Stimulated activated memory B cell treated with anti-CD40 and anti-IgM and Interleukin-4, amounts not matched to agents 10 μg/mL and 1 μg/mL and 100 μg/mL, for 72 hours (primary cell): ENCODE measurements at regions not wholly inside any gene's neighbourhood (a gene's known extent, or its start where the extent isn't known, plus 50 kb on each side); places are given as distances from the start of the nearest gene placed in this dataset.

Experiments used
- ATAC-seq: fragments of 150-1000 bp; cut with Tn5 transposase; 2 replicates; pipeline ENCODE4 v1.10.0; 2021
- H3K27ac Mint-ChIP-seq: one replicate; pipeline ENCODE4 v1.8.0; 2022; ENCODE audit warnings: mild to moderate bottlenecking, mixed read lengths
- H3K27me3 Mint-ChIP-seq: one replicate; pipeline ENCODE4 v1.8.0; 2022; ENCODE audit warnings: mixed read lengths
- H3K36me3 Mint-ChIP-seq: one replicate; pipeline ENCODE4 v1.8.0; 2022; ENCODE audit warnings: mixed read lengths
- H3K4me1 Mint-ChIP-seq: one replicate; pipeline ENCODE4 v1.8.0; 2022; ENCODE audit warnings: mixed read lengths
- H3K4me3 Mint-ChIP-seq: one replicate; pipeline ENCODE4 v1.8.0; 2022; ENCODE audit warnings: mild to moderate bottlenecking, moderate library complexity, mixed read lengths
- H3K9me3 Mint-ChIP-seq: one replicate; pipeline ENCODE4 v1.8.0; 2022; ENCODE audit warnings: mixed read lengths

GRCh38 chr1:227378871-227379554 is 60.7 kb upstream of the CDC42BPA start:
- Mint-ChIP-seq H3K4me1 (no peaks in the 10 kb centered on the region), H3K9me3 (peaks cover 5% of the 10 kb centered on the region), H3K4me3 (no peak overlapping the region), H3K36me3 (no peaks in the 10 kb centered on the region), H3K27ac (no peak overlapping the region), H3K27me3 (peaks cover 51% of the 10 kb centered on the region)
- ATAC-seq: no peak

- Mint-ChIP-seq H3K36me3 (no peaks in the 10 kb centered on the region), H3K27ac (no peak overlapping the region), H3K9me3 (peaks cover 5% of the 10 kb centered on the region), H3K4me3 (no peak overlapping the region), H3K27me3 (peaks cover 43% of the 10 kb centered on the region), H3K4me1 (no peaks in the 10 kb centered on the region)
- ATAC-seq: no peak
Observed at GRCh38 chr1:227378181-227378580, 59.9 kb upstream of the CDC42BPA start.

DNA sequence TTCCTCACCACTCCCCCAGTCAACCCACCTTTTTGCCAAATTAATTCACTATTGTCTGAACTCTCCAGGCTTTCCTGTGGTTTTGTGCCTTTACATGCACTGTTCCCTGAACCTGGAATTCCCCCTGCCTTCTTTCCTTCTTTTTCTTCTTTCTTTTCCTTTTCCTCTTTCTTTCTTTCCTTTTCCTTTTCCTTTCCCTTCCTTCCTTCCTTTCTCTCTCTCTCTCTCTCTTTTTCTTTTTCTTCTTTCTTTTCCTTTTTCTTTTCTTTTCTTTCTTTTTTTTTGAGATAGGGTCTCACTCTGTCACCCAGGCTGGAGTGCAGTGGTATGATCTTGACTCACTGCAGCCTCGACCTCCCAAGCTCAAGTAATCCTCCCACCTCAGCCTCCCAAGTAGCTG is 56.6 kb upstream of the CDC42BPA start:
- Mint-ChIP-seq H3K27me3 (peaks cover 30% of the 10 kb centered on the region), H3K36me3 (no peaks in the 10 kb centered on the region), H3K4me1 (no peaks in the 10 kb centered on the region), H3K27ac (no peak overlapping the region), H3K9me3 (peaks cover 3% of the 10 kb centered on the region), H3K4me3 (no peak overlapping the region)
- ATAC-seq: no peak

GRCh38 chr1:227372726-227373130 is 54.4 kb upstream of the CDC42BPA start:
- Mint-ChIP-seq H3K9me3 (no peaks in the 10 kb centered on the region), H3K36me3 (no peaks in the 10 kb centered on the region), H3K27ac (no peak overlapping the region), H3K27me3 (peaks cover 11% of the 10 kb centered on the region), H3K4me1 (no peaks in the 10 kb centered on the region), H3K4me3 (no peak overlapping the region)
- ATAC-seq: no peak

DNA sequence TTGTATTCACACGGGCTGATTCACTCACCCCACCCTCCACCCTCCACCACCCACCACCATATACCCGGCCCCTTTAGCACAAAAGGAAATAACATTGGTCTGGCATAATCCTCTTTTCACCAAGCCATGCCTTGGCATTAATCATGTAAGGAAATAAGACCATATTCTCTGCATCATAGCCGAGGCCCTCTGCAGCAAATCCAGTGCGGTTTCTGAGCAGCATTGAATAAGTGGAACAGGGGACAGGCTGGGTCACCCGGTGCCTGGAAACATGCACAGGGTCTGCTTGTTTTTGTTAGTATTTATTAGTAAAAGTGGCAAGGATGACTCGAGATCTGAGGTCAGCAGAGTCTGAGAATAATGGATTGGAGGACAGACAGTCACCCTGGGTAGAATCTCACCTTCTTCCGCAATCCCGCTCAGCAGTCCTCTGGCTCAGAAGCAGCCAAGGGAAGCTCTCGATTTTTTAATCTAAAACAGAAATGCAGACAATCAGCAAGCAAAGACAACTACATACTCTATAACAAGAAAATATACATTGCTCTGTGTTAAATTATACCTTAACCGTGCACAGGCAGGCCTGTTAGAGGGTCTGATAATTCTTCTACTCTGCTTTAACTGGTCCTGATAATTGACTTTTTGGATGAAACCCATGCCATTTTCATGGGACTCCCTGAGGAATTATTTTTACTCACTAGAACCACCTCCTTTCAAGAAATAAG is 52.4 kb upstream of the CDC42BPA start:
- no peak for ATAC-seq
- no peaks in the 10 kb centered on the region for H3K4me1 Mint-ChIP-seq
- no peaks in the 10 kb centered on the region for H3K9me3 Mint-ChIP-seq
- no peaks in the 10 kb centered on the region for H3K36me3 Mint-ChIP-seq
- H3K4me3 Mint-ChIP-seq: no peak overlapping the region
- H3K27me3 Mint-ChIP-seq: no peaks in the 10 kb centered on the region
- H3K27ac Mint-ChIP-seq: no peak overlapping the region

GRCh38 chr1:227369102-227369760 is 50.9 kb upstream of the CDC42BPA start:
- Mint-ChIP-seq H3K4me3 (no peak overlapping the region), H3K27ac (no peak overlapping the region), H3K4me1 (no peaks in the 10 kb centered on the region), H3K27me3 (no peaks in the 10 kb centered on the region), H3K9me3 (no peaks in the 10 kb centered on the region), H3K36me3 (no peaks in the 10 kb centered on the region)
- no peak for ATAC-seq
